ENCODE measurements at regions not wholly inside any gene's neighbourhood (a gene's known extent, or its start where the extent isn't known, plus 50 kb on each side); places are given as distances from the start of the nearest gene placed in this dataset.

DNA sequence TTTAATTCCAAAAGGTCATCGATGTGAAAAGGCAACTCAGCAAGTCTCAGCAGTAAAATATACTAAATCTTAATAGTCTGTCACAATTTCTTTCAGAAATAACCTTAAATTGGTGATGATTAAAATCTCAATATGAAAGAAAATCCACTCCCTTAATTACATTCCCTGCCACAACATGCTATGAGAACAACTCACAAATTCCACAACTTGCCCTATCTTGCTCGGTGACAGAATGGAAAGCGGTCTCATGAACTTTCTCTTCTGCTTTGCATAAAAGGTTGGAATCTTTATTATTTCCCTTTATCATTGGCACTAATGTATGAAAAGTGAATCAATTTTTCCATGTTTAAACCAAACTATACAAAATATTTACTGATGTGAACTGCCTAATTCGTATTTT is 380.8 kb downstream of the TMA16 start:
- Histone ChIP-seq H2AK5ac (ENCODE audit: low read length) (no peak overlapping the region), H2BK15ac (replicated peaks; ENCODE audit: low read depth) (no peak overlapping the region), H2BK5ac (ENCODE audit: low read length) (no peak overlapping the region), H3K56ac (ENCODE audit: low read length) (no peak overlapping the region), H4K5ac (ENCODE audit: low read length) (no peak overlapping the region), H2BK120ac (ENCODE audit: low read depth, low read length) (no peak overlapping the region), H3K36me3 (ENCODE audit: control insufficient read depth, insufficient read depth, low read length) (no peaks in the 10 kb centered on the region), H4K8ac (ENCODE audit: low read depth, low read length) (no peak overlapping the region), H3K9ac (ENCODE audit: low read length) (no peak overlapping the region), H3K4me3 (ENCODE audit: low read length) (no peak overlapping the region), H3K4ac (ENCODE audit: low read depth, low read length) (no peak overlapping the region), H3K4me1 (ENCODE audit: control insufficient read depth, low read depth, low read length) (no peaks in the 10 kb centered on the region), H3K4me2 (ENCODE audit: low read length) (no peak overlapping the region), H3K27ac (ENCODE audit: low read depth, low read length) (no peak overlapping the region), H3K23ac (ENCODE audit: low read length) (no peak overlapping the region), H3K18ac (ENCODE audit: low read length) (no peak overlapping the region), H3K79me1 (ENCODE audit: low read length) (no peaks in the 10 kb centered on the region), H3K27me3 (ENCODE audit: insufficient read depth, low read length, poor library complexity) (no peaks in the 10 kb centered on the region), H3K79me2 (ENCODE audit: control insufficient read depth, insufficient read depth, low read length) (no peaks in the 10 kb centered on the region)
- no peak for DNase-seq
- no CpG with 5 or more reads among the region's 4 CpGs for WGBS (ENCODE audit: extremely low coverage, insufficient coverage, low lambda C conversion rate)

DNA sequence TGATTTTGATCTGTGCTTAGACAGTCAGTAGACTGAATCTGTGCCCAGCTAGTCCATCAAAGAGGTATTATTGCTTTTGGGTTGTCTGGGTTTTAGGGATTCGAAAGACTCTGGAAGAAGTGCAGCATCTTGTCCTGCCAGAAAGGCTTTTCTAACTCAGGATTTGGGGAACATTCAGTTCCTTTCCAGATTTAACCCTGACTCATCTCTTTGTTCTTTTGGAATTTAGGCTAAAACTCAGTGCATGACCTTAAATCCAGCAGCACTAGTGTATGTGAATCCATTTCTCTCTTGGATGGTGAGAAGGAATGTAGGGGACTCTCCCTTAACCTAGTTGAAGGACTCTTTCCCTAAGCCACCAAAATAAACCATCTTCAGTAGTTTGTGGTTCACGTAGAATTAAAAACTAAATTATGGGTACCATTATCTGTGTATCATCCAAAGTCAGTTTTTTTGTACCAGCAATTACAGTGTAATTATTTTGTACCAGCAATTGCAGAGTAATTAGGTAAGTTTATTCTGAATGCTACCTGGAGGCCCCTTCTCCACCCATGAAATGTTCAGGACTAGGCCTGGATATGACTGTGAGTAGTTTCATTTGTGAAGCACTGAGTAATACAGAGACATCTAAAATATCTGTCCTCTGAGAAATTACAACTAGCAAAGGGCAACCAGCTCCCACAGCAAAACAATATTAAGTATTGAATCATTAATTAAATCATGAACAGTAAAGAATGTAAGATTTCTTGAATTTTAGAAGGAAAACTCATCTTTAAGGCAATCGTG is 384.0 kb downstream of the TMA16 start:
- Histone ChIP-seq H3K56ac (ENCODE audit: low read length) (no peak overlapping the region), H4K5ac (ENCODE audit: low read length) (no peak overlapping the region), H3K23ac (ENCODE audit: low read length) (no peak overlapping the region), H3K4me2 (ENCODE audit: low read length) (no peak overlapping the region), H3K4ac (ENCODE audit: low read depth, low read length) (no peak overlapping the region), H3K79me2 (ENCODE audit: control insufficient read depth, insufficient read depth, low read length) (no peaks in the 10 kb centered on the region), H3K4me3 (ENCODE audit: low read length) (no peak overlapping the region), H2BK15ac (replicated peaks; ENCODE audit: low read depth) (no peak overlapping the region), H2BK120ac (ENCODE audit: low read depth, low read length) (no peak overlapping the region), H2BK5ac (ENCODE audit: low read length) (no peak overlapping the region), H3K18ac (ENCODE audit: low read length) (no peak overlapping the region), H3K27ac (ENCODE audit: low read depth, low read length) (no peak overlapping the region), H3K79me1 (ENCODE audit: low read length) (no peaks in the 10 kb centered on the region), H3K27me3 (ENCODE audit: insufficient read depth, low read length, poor library complexity) (no peaks in the 10 kb centered on the region), H4K8ac (ENCODE audit: low read depth, low read length) (no peak overlapping the region), H2AK5ac (ENCODE audit: low read length) (no peak overlapping the region), H3K4me1 (ENCODE audit: control insufficient read depth, low read depth, low read length) (no peaks in the 10 kb centered on the region), H3K9ac (ENCODE audit: low read length) (no peak overlapping the region), H3K36me3 (ENCODE audit: control insufficient read depth, insufficient read depth, low read length) (no peaks in the 10 kb centered on the region)
- no CpG with 5 or more reads among the region's 3 CpGs for WGBS (ENCODE audit: extremely low coverage, insufficient coverage, low lambda C conversion rate)
- no peak for DNase-seq

DNA sequence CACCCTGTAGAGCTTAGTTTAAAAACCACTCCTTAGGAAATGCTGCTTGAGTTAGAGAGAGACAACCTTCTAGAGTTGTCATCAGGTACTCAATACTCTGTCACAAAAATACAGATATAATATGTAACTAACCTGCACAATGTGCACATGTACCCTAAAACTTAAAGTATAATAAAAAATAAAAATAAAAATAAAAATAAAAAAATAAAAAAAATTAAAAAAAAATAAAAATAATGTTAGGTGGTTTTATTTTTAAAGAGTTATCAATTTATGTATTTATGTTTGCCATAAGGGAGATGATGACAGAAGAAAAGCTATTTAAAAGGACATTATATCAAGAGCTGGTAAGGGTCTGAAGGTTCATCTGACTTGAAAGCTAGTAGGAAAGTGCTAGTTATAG is 397.9 kb downstream of the TMA16 start:
- no peaks in the 10 kb centered on the region for H3K79me2 ChIP-seq (ENCODE audit: control insufficient read depth, insufficient read depth, low read length)
- no peak overlapping the region for H3K56ac ChIP-seq (ENCODE audit: low read length)
- H3K4me1 ChIP-seq (ENCODE audit: control insufficient read depth, low read depth, low read length): no peaks in the 10 kb centered on the region
- H3K4me3 ChIP-seq (ENCODE audit: low read length): no peak overlapping the region
- no peaks in the 10 kb centered on the region for H3K36me3 ChIP-seq (ENCODE audit: control insufficient read depth, insufficient read depth, low read length)
- no peak overlapping the region for H2AK5ac ChIP-seq (ENCODE audit: low read length)
- H2BK15ac ChIP-seq (replicated peaks; ENCODE audit: low read depth): no peak overlapping the region
- H3K4ac ChIP-seq (ENCODE audit: low read depth, low read length): no peak overlapping the region
- no peaks in the 10 kb centered on the region for H3K27me3 ChIP-seq (ENCODE audit: insufficient read depth, low read length, poor library complexity)
- H3K4me2 ChIP-seq (ENCODE audit: low read length): no peak overlapping the region
- no peak for DNase-seq
- no peak overlapping the region for H3K9ac ChIP-seq (ENCODE audit: low read length)
- no peak overlapping the region for H4K8ac ChIP-seq (ENCODE audit: low read depth, low read length)
- H3K27ac ChIP-seq (ENCODE audit: low read depth, low read length): no peak overlapping the region
- H3K23ac ChIP-seq (ENCODE audit: low read length): no peak overlapping the region
- no peaks in the 10 kb centered on the region for H3K79me1 ChIP-seq (ENCODE audit: low read length)
- no peak overlapping the region for H4K5ac ChIP-seq (ENCODE audit: low read length)
- H2BK5ac ChIP-seq (ENCODE audit: low read length): no peak overlapping the region
- H3K18ac ChIP-seq (ENCODE audit: low read length): no peak overlapping the region
- no peak overlapping the region for H2BK120ac ChIP-seq (ENCODE audit: low read depth, low read length)

DNA sequence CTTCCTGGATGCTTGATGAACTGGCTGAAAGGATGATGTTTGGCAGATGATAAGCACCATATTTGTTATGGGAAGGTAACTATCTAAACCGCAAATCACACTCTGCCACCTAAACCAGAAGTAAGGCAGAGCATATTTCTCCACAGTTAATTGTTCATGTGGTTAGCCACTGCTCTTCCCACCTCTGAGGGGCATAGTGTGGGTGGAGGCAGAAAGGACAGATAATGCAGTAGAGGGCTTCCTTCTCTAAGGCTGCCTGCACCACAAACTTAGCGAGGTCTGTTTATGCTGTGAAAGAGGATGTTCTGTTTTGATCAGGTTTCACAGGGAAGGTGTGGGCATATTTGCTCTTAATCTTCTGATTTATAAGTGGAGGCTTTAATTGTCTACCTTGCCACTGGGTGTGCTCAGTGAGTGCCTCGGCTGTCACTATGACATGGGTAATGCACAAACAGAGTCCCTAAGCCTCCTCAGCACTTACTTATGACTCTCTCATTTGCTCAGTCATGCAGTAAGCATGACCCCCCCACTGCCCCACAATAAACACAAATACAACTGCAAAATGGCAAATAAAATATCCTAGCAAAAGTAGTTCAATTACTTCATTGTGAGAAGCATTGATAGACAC is 401.0 kb downstream of the TMA16 start:
- Histone ChIP-seq H3K23ac (ENCODE audit: low read length) (no peak overlapping the region), H2AK5ac (ENCODE audit: low read length) (no peak overlapping the region), H3K4me2 (ENCODE audit: low read length) (no peak overlapping the region), H3K18ac (ENCODE audit: low read length) (no peak overlapping the region), H4K8ac (ENCODE audit: low read depth, low read length) (no peak overlapping the region), H3K36me3 (ENCODE audit: control insufficient read depth, insufficient read depth, low read length) (no peaks in the 10 kb centered on the region), H3K79me2 (ENCODE audit: control insufficient read depth, insufficient read depth, low read length) (no peaks in the 10 kb centered on the region), H3K4ac (ENCODE audit: low read depth, low read length) (no peak overlapping the region), H3K79me1 (ENCODE audit: low read length) (no peaks in the 10 kb centered on the region), H3K4me3 (ENCODE audit: low read length) (no peak overlapping the region), H3K4me1 (ENCODE audit: control insufficient read depth, low read depth, low read length) (no peaks in the 10 kb centered on the region), H3K27me3 (ENCODE audit: insufficient read depth, low read length, poor library complexity) (no peaks in the 10 kb centered on the region), H3K9ac (ENCODE audit: low read length) (no peak overlapping the region), H2BK5ac (ENCODE audit: low read length) (no peak overlapping the region), H3K56ac (ENCODE audit: low read length) (no peak overlapping the region), H2BK15ac (replicated peaks; ENCODE audit: low read depth) (no peak overlapping the region), H3K27ac (ENCODE audit: low read depth, low read length) (no peak overlapping the region), H4K5ac (ENCODE audit: low read length) (no peak overlapping the region), H2BK120ac (ENCODE audit: low read depth, low read length) (no peak overlapping the region)
- DNase-seq: no peak
- no CpG with 5 or more reads among the region's 3 CpGs for WGBS (ENCODE audit: extremely low coverage, insufficient coverage, low lambda C conversion rate)

DNA sequence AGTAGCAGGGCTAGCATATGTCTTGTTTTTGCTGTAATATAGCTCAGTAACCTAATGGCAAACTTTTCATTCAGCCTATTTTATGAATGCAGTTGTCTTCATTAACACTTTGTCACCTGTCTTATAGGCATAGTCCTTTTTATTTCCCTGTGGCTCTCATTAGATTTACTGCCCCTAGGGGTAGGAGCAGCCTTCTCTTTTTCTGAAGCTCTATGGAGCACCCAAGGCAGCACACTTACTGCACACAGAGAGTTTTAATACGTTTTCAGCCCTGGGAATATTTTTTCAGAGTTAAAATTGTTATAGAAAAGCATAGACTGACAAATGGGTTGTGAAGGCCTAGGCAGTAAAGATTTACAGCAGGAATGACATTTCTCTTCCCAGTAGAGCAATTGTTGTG is 406.8 kb downstream of the TMA16 start:
- Histone ChIP-seq H3K4me2 (ENCODE audit: low read length) (no peak overlapping the region), H3K23ac (ENCODE audit: low read length) (no peak overlapping the region), H4K5ac (ENCODE audit: low read length) (no peak overlapping the region), H3K18ac (ENCODE audit: low read length) (no peak overlapping the region), H4K8ac (ENCODE audit: low read depth, low read length) (no peak overlapping the region), H3K4me3 (ENCODE audit: low read length) (no peak overlapping the region), H2BK5ac (ENCODE audit: low read length) (no peak overlapping the region), H3K9ac (ENCODE audit: low read length) (no peak overlapping the region), H3K27me3 (ENCODE audit: insufficient read depth, low read length, poor library complexity) (no peaks in the 10 kb centered on the region), H2AK5ac (ENCODE audit: low read length) (no peak overlapping the region), H3K79me1 (ENCODE audit: low read length) (no peaks in the 10 kb centered on the region), H2BK120ac (ENCODE audit: low read depth, low read length) (no peak overlapping the region), H3K36me3 (ENCODE audit: control insufficient read depth, insufficient read depth, low read length) (no peaks in the 10 kb centered on the region), H3K4ac (ENCODE audit: low read depth, low read length) (no peak overlapping the region), H2BK15ac (replicated peaks; ENCODE audit: low read depth) (no peak overlapping the region), H3K79me2 (ENCODE audit: control insufficient read depth, insufficient read depth, low read length) (no peaks in the 10 kb centered on the region), H3K56ac (ENCODE audit: low read length) (no peak overlapping the region), H3K27ac (ENCODE audit: low read depth, low read length) (no peak overlapping the region), H3K4me1 (ENCODE audit: control insufficient read depth, low read depth, low read length) (no peaks in the 10 kb centered on the region)
- no CpG with 5 or more reads among the region's 1 CpG for WGBS (ENCODE audit: extremely low coverage, insufficient coverage, low lambda C conversion rate)
- peak; percentile 8 for DNase-seq

DNA sequence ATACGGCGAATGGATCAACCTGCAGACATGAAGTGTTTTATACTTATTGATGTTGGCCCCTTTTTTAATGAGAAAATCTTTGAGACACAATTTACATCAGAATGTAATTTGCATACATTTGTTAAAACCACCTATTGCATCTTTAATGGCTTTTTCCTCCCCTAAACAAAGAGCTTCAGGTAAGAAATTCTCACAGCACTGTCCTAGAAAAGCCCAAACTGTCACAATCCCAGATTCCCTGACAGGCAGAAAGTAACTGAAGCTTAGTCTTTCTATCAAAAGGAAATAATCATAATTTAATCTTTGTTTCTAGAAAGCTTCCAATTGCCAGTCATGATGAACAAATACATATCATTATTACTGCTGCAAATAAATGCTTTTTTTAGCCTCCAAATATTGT is 407.9 kb downstream of the TMA16 start:
- H3K4ac ChIP-seq (ENCODE audit: low read depth, low read length): no peak overlapping the region
- H3K56ac ChIP-seq (ENCODE audit: low read length): no peak overlapping the region
- H3K36me3 ChIP-seq (ENCODE audit: control insufficient read depth, insufficient read depth, low read length): no peaks in the 10 kb centered on the region
- no peak overlapping the region for H3K18ac ChIP-seq (ENCODE audit: low read length)
- no peak overlapping the region for H3K23ac ChIP-seq (ENCODE audit: low read length)
- no peak overlapping the region for H2BK5ac ChIP-seq (ENCODE audit: low read length)
- no peak overlapping the region for H3K4me3 ChIP-seq (ENCODE audit: low read length)
- no peaks in the 10 kb centered on the region for H3K27me3 ChIP-seq (ENCODE audit: insufficient read depth, low read length, poor library complexity)
- no peak overlapping the region for H2AK5ac ChIP-seq (ENCODE audit: low read length)
- no peak overlapping the region for H3K9ac ChIP-seq (ENCODE audit: low read length)
- H4K5ac ChIP-seq (ENCODE audit: low read length): no peak overlapping the region
- no peaks in the 10 kb centered on the region for H3K79me1 ChIP-seq (ENCODE audit: low read length)
- H4K8ac ChIP-seq (ENCODE audit: low read depth, low read length): no peak overlapping the region
- H3K4me2 ChIP-seq (ENCODE audit: low read length): no peak overlapping the region
- WGBS (ENCODE audit: extremely low coverage, insufficient coverage, low lambda C conversion rate): no CpG with 5 or more reads among the region's 2 CpGs
- H2BK15ac ChIP-seq (replicated peaks; ENCODE audit: low read depth): no peak overlapping the region
- no peaks in the 10 kb centered on the region for H3K79me2 ChIP-seq (ENCODE audit: control insufficient read depth, insufficient read depth, low read length)
- H3K27ac ChIP-seq (ENCODE audit: low read depth, low read length): no peak overlapping the region
- no peak for DNase-seq
- no peaks in the 10 kb centered on the region for H3K4me1 ChIP-seq (ENCODE audit: control insufficient read depth, low read depth, low read length)
- H2BK120ac ChIP-seq (ENCODE audit: low read depth, low read length): no peak overlapping the region
